ENCODE measurements at regions not wholly inside any gene's neighbourhood (a gene's known extent, or its start where the extent isn't known, plus 50 kb on each side); places are given as distances from the start of the nearest gene placed in this dataset.

- no peaks in the 10 kb centered on the region for H3K36me3 ChIP-seq (ENCODE audit: control insufficient read depth, insufficient read depth, low read length)
- no peak overlapping the region for H3K4me3 ChIP-seq (ENCODE audit: extremely low read depth, insufficient read depth, low read length, poor library complexity, severe bottlenecking)
- H3K27ac ChIP-seq (ENCODE audit: low read depth, low read length, severe bottlenecking), result no peak overlapping the region
- WGBS, 2 experiments (ENCODE audit: insufficient coverage in 2 of 2), result no CpG with 5 or more reads among the region's 1 CpG
- H3K4me1 ChIP-seq (ENCODE audit: control insufficient read depth, insufficient read depth, low read length, poor library complexity, severe bottlenecking), result no peaks in the 10 kb centered on the region
- no peaks in the 10 kb centered on the region for H3K9me3 ChIP-seq (ENCODE audit: control insufficient read depth, low read length)
Observed at GRCh38 chr4:173753408-173753807, 223.4 kb upstream of the HAND2 start.

- Histone ChIP-seq H3K36me3 (ENCODE audit: control insufficient read depth, insufficient read depth, low read length) (no peaks in the 10 kb centered on the region), H3K27ac (ENCODE audit: low read depth, low read length, severe bottlenecking) (no peak overlapping the region), H3K4me3 (ENCODE audit: extremely low read depth, insufficient read depth, low read length, poor library complexity, severe bottlenecking) (no peak overlapping the region), H3K9me3 (ENCODE audit: control insufficient read depth, low read length) (no peaks in the 10 kb centered on the region), H3K4me1 (ENCODE audit: control insufficient read depth, insufficient read depth, low read length, poor library complexity, severe bottlenecking) (no peaks in the 10 kb centered on the region)
- WGBS, 2 experiments (ENCODE audit: insufficient coverage in 2 of 2), result 52 to 91% methylated on average over 3 to 4 of the region's 7 CpGs
Observed at GRCh38 chr4:173752610-173753230, 222.7 kb upstream of the HAND2 start.

GRCh38 chr4:173748353-173748752, 218.3 kb upstream of the HAND2 start:
- Histone ChIP-seq H3K36me3 (ENCODE audit: control insufficient read depth, insufficient read depth, low read length) (no peaks in the 10 kb centered on the region), H3K27ac (ENCODE audit: low read depth, low read length, severe bottlenecking) (no peak overlapping the region), H3K4me1 (ENCODE audit: control insufficient read depth, insufficient read depth, low read length, poor library complexity, severe bottlenecking) (no peaks in the 10 kb centered on the region), H3K9me3 (ENCODE audit: control insufficient read depth, low read length) (no peaks in the 10 kb centered on the region), H3K4me3 (ENCODE audit: extremely low read depth, insufficient read depth, low read length, poor library complexity, severe bottlenecking) (no peak overlapping the region)
- WGBS, 2 experiments (ENCODE audit: insufficient coverage in 2 of 2), result no CpG with 5 or more reads among the region's 1 CpG

GRCh38 chr4:173747537-173748257, 217.7 kb upstream of the HAND2 start:
- Histone ChIP-seq H3K4me3 (ENCODE audit: extremely low read depth, insufficient read depth, low read length, poor library complexity, severe bottlenecking) (no peak overlapping the region), H3K36me3 (ENCODE audit: control insufficient read depth, insufficient read depth, low read length) (no peaks in the 10 kb centered on the region), H3K4me1 (ENCODE audit: control insufficient read depth, insufficient read depth, low read length, poor library complexity, severe bottlenecking) (no peaks in the 10 kb centered on the region), H3K9me3 (ENCODE audit: control insufficient read depth, low read length) (no peaks in the 10 kb centered on the region), H3K27ac (ENCODE audit: low read depth, low read length, severe bottlenecking) (no peak overlapping the region)
- WGBS, 2 experiments (ENCODE audit: insufficient coverage in 2 of 2), result 89 to 92% methylated on average over 6 of the region's 9 CpGs

DNA sequence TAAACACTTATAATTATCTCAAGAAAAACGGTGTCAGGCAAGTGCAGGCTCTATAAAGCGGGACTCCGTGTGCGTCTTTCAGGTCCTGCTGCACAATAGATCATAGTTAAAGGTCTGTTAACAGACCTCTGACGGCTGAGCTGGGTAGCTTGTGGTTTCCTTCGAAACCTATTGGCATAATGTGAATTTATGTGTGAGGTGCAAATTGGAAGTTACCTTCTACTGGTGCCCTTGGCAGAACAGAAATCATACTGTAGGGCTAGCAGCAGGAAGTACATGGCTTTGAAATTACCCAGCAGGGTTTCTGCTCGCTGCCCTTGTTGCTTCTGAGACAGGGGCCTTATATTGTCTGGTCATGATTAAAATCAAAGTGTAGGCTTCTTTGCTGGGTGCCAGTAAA, 216.4 kb upstream of the HAND2 start:
- Histone ChIP-seq H3K27ac (ENCODE audit: low read depth, low read length, severe bottlenecking) (no peak overlapping the region), H3K9me3 (ENCODE audit: control insufficient read depth, low read length) (no peaks in the 10 kb centered on the region), H3K4me1 (ENCODE audit: control insufficient read depth, insufficient read depth, low read length, poor library complexity, severe bottlenecking) (no peaks in the 10 kb centered on the region), H3K4me3 (ENCODE audit: extremely low read depth, insufficient read depth, low read length, poor library complexity, severe bottlenecking) (no peak overlapping the region), H3K36me3 (ENCODE audit: control insufficient read depth, insufficient read depth, low read length) (no peaks in the 10 kb centered on the region)
- WGBS, 2 experiments (ENCODE audit: insufficient coverage in 2 of 2), result 91 to 92% methylated on average over 2 to 7 of the region's 7 CpGs

- Histone ChIP-seq H3K4me1 (ENCODE audit: control insufficient read depth, insufficient read depth, low read length, poor library complexity, severe bottlenecking) (no peaks in the 10 kb centered on the region), H3K36me3 (ENCODE audit: control insufficient read depth, insufficient read depth, low read length) (no peaks in the 10 kb centered on the region), H3K9me3 (ENCODE audit: control insufficient read depth, low read length) (no peaks in the 10 kb centered on the region), H3K4me3 (ENCODE audit: extremely low read depth, insufficient read depth, low read length, poor library complexity, severe bottlenecking) (no peak overlapping the region), H3K27ac (ENCODE audit: low read depth, low read length, severe bottlenecking) (no peak overlapping the region)
- WGBS, 2 experiments (ENCODE audit: insufficient coverage in 2 of 2), result 70 to 83% methylated on average over 1 of the region's 3 CpGs
Observed at GRCh38 chr4:173745765-173746164, 215.7 kb upstream of the HAND2 start.

- 71 to 100% methylated on average over 1 of the region's 1 CpG for WGBS, 2 experiments (ENCODE audit: insufficient coverage in 2 of 2)
- H3K36me3 ChIP-seq (ENCODE audit: control insufficient read depth, insufficient read depth, low read length), result no peaks in the 10 kb centered on the region
- H3K4me1 ChIP-seq (ENCODE audit: control insufficient read depth, insufficient read depth, low read length, poor library complexity, severe bottlenecking), result no peaks in the 10 kb centered on the region
- no peaks in the 10 kb centered on the region for H3K9me3 ChIP-seq (ENCODE audit: control insufficient read depth, low read length)
- H3K27ac ChIP-seq (ENCODE audit: low read depth, low read length, severe bottlenecking), result no peak overlapping the region
- no peak overlapping the region for H3K4me3 ChIP-seq (ENCODE audit: extremely low read depth, insufficient read depth, low read length, poor library complexity, severe bottlenecking)
Observed at GRCh38 chr4:173736840-173737239, 206.8 kb upstream of the HAND2 start.

GRCh38 chr4:173735585-173735984, 205.6 kb upstream of the HAND2 start:
- H3K4me3 ChIP-seq (ENCODE audit: extremely low read depth, insufficient read depth, low read length, poor library complexity, severe bottlenecking), result no peak overlapping the region
- WGBS, 2 experiments (ENCODE audit: insufficient coverage in 2 of 2), result no CpG with 5 or more reads among the region's 4 CpGs
- H3K9me3 ChIP-seq (ENCODE audit: control insufficient read depth, low read length), result no peaks in the 10 kb centered on the region
- H3K4me1 ChIP-seq (ENCODE audit: control insufficient read depth, insufficient read depth, low read length, poor library complexity, severe bottlenecking), result no peaks in the 10 kb centered on the region
- H3K27ac ChIP-seq (ENCODE audit: low read depth, low read length, severe bottlenecking), result no peak overlapping the region
- H3K36me3 ChIP-seq (ENCODE audit: control insufficient read depth, insufficient read depth, low read length), result no peaks in the 10 kb centered on the region

- H3K4me3 ChIP-seq (ENCODE audit: extremely low read depth, insufficient read depth, low read length, poor library complexity, severe bottlenecking), result no peak overlapping the region
- WGBS, 2 experiments (ENCODE audit: insufficient coverage in 2 of 2), result 57 to 90% methylated on average over 1 to 2 of the region's 3 CpGs
- no peaks in the 10 kb centered on the region for H3K4me1 ChIP-seq (ENCODE audit: control insufficient read depth, insufficient read depth, low read length, poor library complexity, severe bottlenecking)
- no peaks in the 10 kb centered on the region for H3K36me3 ChIP-seq (ENCODE audit: control insufficient read depth, insufficient read depth, low read length)
- no peaks in the 10 kb centered on the region for H3K9me3 ChIP-seq (ENCODE audit: control insufficient read depth, low read length)
- H3K27ac ChIP-seq (ENCODE audit: low read depth, low read length, severe bottlenecking), result no peak overlapping the region
Observed at GRCh38 chr4:173735049-173735448, 205.0 kb upstream of the HAND2 start.

GRCh38 chr4:173731257-173731656, 201.2 kb upstream of the HAND2 start:
- H3K9me3 ChIP-seq (ENCODE audit: control insufficient read depth, low read length), result no peaks in the 10 kb centered on the region
- no peak overlapping the region for H3K27ac ChIP-seq (ENCODE audit: low read depth, low read length, severe bottlenecking)
- no CpG with 5 or more reads among the region's 1 CpG for WGBS, 2 experiments (ENCODE audit: insufficient coverage in 2 of 2)
- H3K4me1 ChIP-seq (ENCODE audit: control insufficient read depth, insufficient read depth, low read length, poor library complexity, severe bottlenecking), result no peaks in the 10 kb centered on the region
- no peaks in the 10 kb centered on the region for H3K36me3 ChIP-seq (ENCODE audit: control insufficient read depth, insufficient read depth, low read length)
- H3K4me3 ChIP-seq (ENCODE audit: extremely low read depth, insufficient read depth, low read length, poor library complexity, severe bottlenecking), result no peak overlapping the region

- H3K27ac ChIP-seq (ENCODE audit: low read depth, low read length, severe bottlenecking), result no peak overlapping the region
- 100% methylated on average over 1 of the region's 1 CpG; no CpG with 5 or more reads in 1 of the 2 experiments for WGBS, 2 experiments (ENCODE audit: insufficient coverage in 2 of 2)
- no peaks in the 10 kb centered on the region for H3K4me1 ChIP-seq (ENCODE audit: control insufficient read depth, insufficient read depth, low read length, poor library complexity, severe bottlenecking)
- no peak overlapping the region for H3K4me3 ChIP-seq (ENCODE audit: extremely low read depth, insufficient read depth, low read length, poor library complexity, severe bottlenecking)
- no peaks in the 10 kb centered on the region for H3K36me3 ChIP-seq (ENCODE audit: control insufficient read depth, insufficient read depth, low read length)
- H3K9me3 ChIP-seq (ENCODE audit: control insufficient read depth, low read length), result no peaks in the 10 kb centered on the region
Observed at GRCh38 chr4:173722075-173722474, 192.0 kb upstream of the HAND2 start.

Data from mesodermal cell (in vitro differentiated cells).